Fibroblast of mammary gland (primary cell): ENCODE measurements at regions not wholly inside any gene's neighbourhood (a gene's known extent, or its start where the extent isn't known, plus 50 kb on each side); places are given as distances from the start of the nearest gene placed in this dataset.

ENCODE experiments used
- DNase-seq: peaks from one replicate; pipeline ENCODE4 v3.0.0-alpha.2; 2010; ENCODE audit warnings: low read depth
- H3K4me3 ChIP-seq: 2 replicates; pipeline ENCODE4 v1.5.1; 2011; ENCODE audit warnings: low read depth, mild to moderate bottlenecking, low read length, moderate library complexity; ENCODE audit not compliant: control insufficient read depth
- TF ChIP-seq, protein P1 (sequence below): conservative IDR thresholded peaks from 2 replicates; pipeline ENCODE4 v1.5.1; 2011; ENCODE audit warnings: low read depth, low read length, inconsistent platforms; ENCODE audit not compliant: control insufficient read depth, insufficient read depth

DNA sequence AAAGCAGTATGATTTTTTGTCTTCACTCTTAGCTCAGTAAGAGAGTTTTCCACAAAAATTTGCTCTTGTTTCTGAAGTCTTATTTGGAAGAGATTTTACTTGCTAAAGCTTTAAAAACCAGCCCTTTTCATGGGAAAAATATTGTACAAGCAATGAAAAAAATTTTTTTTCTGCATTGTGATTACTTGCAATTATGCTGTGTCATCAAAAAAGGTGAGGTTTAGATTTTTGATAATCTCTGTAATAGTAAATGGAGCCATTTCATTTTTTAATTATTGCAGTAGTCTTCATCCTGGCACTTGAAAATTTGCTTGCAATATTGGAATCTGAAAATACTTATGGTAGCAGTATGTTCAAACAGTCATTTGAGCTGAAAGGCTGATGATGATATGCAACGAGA, 447.4 kb downstream of the SH2D4B start:
- TF ChIP-seq, protein P1, sequence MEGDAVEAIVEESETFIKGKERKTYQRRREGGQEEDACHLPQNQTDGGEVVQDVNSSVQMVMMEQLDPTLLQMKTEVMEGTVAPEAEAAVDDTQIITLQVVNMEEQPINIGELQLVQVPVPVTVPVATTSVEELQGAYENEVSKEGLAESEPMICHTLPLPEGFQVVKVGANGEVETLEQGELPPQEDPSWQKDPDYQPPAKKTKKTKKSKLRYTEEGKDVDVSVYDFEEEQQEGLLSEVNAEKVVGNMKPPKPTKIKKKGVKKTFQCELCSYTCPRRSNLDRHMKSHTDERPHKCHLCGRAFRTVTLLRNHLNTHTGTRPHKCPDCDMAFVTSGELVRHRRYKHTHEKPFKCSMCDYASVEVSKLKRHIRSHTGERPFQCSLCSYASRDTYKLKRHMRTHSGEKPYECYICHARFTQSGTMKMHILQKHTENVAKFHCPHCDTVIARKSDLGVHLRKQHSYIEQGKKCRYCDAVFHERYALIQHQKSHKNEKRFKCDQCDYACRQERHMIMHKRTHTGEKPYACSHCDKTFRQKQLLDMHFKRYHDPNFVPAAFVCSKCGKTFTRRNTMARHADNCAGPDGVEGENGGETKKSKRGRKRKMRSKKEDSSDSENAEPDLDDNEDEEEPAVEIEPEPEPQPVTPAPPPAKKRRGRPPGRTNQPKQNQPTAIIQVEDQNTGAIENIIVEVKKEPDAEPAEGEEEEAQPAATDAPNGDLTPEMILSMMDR = no peak
- H3K4me3 ChIP-seq = no peak overlapping the region
- DNase-seq = no peak

DNA sequence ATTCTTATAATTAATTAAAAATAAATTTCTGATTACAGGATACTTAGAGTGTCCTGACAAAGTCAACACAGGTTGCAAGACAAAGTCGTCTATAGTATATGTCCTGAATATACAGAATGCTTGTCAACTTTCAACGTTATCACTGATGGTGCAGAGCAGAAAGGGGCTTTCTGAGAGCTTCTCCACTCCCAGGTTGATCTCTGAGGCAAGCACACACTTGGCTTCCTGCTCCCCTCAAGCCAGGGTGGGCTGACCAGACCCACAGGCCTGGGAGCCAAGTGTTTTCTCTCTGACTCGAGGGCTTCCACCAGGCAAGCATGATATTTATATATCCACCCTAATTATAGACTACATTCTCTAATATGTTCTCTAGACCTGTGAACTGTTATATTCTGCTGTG, 448.9 kb downstream of the SH2D4B start:
- H3K4me3 ChIP-seq = no peak overlapping the region
- DNase-seq = no peak
- TF ChIP-seq, protein P1 = no peak

DNA sequence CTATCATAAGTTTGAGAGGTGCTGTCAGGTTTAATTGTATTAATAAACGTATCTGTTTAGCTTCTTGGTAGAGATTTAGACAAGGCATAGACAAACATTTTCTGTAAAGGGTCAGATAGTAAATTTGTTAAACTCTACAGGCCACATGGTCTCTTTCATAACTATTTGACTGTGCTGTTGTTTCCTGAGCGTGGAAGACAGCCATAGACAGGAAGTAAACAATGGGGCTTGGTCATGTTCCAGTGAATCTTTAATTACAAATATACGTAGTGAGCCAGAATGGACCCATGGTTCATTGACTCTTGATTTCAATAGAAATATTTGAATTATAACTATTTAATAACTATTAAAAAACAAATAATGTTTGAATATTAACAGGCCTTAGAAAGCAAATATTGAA, 451.1 kb downstream of the SH2D4B start:
- TF ChIP-seq, protein P1 = no peak
- DNase-seq = no peak
- H3K4me3 ChIP-seq = no peak overlapping the region

DNA sequence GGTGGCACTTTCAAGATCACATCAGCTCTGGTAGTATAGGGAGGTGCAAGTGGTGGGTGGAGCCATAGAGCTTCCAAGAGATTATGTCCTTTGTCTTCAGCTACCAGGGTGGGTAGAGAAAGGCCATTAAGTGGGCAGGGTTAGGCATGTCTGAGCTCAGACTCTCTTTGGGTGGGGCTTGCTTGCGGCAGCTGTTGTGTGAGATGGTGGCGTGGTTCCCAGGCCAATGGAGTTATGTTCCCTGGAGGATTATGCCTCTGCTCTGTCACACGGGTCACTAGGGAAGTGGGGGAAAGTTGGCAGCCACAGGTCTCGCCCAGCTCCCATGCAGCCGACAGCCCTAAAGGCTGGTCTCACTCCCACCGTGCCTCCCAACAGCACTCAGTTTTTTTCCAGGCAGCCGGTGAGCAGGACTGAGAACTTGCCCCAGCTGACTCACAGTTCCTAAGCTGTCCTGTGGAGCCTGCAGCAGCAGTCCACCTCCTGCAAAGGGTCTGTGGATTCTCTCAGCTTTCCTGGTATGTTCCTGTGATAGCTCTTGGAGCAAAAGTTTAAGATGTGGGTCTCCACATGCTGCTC, 459.0 kb downstream of the SH2D4B start:
- DNase-seq = no peak
- H3K4me3 ChIP-seq = no peak overlapping the region
- TF ChIP-seq, protein P1 = no peak

DNA sequence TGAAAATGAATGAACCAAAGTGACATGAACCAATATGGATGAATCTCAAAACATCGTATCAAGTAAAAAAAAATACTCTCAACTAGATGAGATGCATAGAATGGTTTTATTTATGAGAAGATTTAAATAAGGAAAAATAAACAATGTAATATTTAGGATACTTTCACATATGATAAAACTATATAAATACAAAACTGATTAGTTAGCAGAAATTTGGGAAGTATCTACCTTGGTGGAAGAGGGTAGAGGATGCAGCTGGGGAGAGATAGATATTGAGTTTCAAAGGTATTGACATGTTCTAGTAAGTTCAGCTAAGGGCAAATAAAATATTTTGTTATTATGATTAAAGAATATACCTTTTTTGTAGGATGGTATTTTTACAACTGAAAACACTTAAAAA, 463.1 kb downstream of the SH2D4B start:
- no peak overlapping the region for H3K4me3 ChIP-seq
- TF ChIP-seq, protein P1 = no peak
- no peak for DNase-seq

DNA sequence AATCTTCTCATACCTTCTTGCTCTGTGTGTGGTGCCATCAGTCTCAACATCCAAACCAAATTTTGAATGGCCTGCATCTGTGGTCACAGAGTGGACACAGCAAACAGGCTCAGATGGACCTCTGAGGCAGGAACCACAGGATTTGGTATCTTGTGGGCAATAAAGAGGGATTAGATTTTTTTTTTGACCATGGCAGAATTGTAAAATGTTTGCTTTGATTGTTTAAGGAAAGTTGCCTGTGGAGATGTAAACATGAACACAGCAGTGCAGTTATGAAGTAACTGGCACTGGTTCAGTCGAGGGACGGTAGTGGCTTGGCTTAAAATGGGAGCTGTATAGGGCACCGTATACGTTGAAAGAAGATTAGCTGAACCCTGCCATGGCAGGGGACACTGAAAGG, 464.7 kb downstream of the SH2D4B start:
- DNase-seq = no peak
- TF ChIP-seq, protein P1 = no peak
- H3K4me3 ChIP-seq = no peak overlapping the region

DNA sequence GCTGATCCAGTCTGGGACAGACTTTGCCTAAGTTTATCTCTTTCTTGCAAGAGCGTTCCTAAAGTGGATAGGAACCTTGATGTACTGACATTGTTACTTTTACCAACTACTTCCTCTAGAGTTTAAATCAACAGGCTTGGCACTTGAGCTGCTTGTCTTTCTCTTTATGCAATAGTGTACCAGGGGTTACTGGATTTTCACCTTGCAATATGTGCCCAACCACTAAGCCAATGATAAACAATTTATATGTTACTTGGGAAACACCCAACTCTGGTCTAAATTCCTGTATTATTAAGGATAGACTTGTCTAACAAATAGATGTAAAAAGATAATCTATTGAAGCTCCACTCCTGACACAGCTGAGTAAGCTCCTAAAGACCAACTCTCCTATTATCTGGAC, 470.2 kb downstream of the SH2D4B start:
- TF ChIP-seq, protein P1 = no peak
- no peak for DNase-seq
- no peak overlapping the region for H3K4me3 ChIP-seq
